HCT116 (cell line): ENCODE measurements at regions not wholly inside any gene's neighbourhood (a gene's known extent, or its start where the extent isn't known, plus 50 kb on each side); places are given as distances from the start of the nearest gene placed in this dataset.

Experiments used
- CBX3 ChIP-seq: IDR thresholded peaks from 2 replicates; pipeline ENCODE4 v1.6.1; 2012; ENCODE audit warnings: low read depth
- CEBPB ChIP-seq: IDR thresholded peaks from 2 replicates; pipeline ENCODE4 v1.6.1; 2012; ENCODE audit warnings: low read depth
- CTCF ChIP-seq, 3 experiments: fragments of 200-600 bp in 1 of 3; sonication (generic) in 1 of 3; IDR thresholded peaks in 2 of 3; conservative IDR thresholded peaks in 1 of 3; 2 replicates each; pipeline ENCODE4 v1.5.1; 2012 to 2017; ENCODE audit warnings: low read depth in 2 of 3, low read length in 2 of 3, antibody characterized with exemption in 1 of 3, borderline replicate concordance in 1 of 3, control low read depth in 1 of 3, mild to moderate bottlenecking in 1 of 3, mixed read lengths in 1 of 3, mixed run types in 1 of 3, moderate library complexity in 1 of 3; ENCODE audit not compliant: insufficient read depth in 1 of 3
- ELF1 ChIP-seq: IDR thresholded peaks from 2 replicates; pipeline ENCODE4 v1.6.1; 2012; ENCODE audit warnings: low read depth, borderline replicate concordance
- EZH2 ChIP-seq: fragments of 200-600 bp; sonication (generic); IDR thresholded peaks from 2 replicates; pipeline ENCODE4 v1.6.1; 2017; ENCODE audit warnings: antibody characterized with exemption, mixed run types
- EZH2phosphoT487 ChIP-seq: fragments of 200-600 bp; IDR thresholded peaks from 2 replicates; pipeline ENCODE4 v1.6.1; 2018; ENCODE audit warnings: antibody characterized with exemption, borderline replicate concordance
- POLR2A ChIP-seq: IDR thresholded peaks from 2 replicates; pipeline ENCODE4 v1.7.0; 2011; ENCODE audit warnings: borderline replicate concordance; ENCODE audit not compliant: insufficient read depth, insufficient read length; ENCODE audit errors: extremely low read depth
- POLR2AphosphoS5 ChIP-seq: IDR thresholded peaks from 2 replicates; pipeline ENCODE4 v1.6.1; 2011; ENCODE audit warnings: mild to moderate bottlenecking, low read depth, low read length, moderate library complexity
- RAD21 ChIP-seq: IDR thresholded peaks from 2 replicates; pipeline ENCODE4 v1.6.1; 2012; ENCODE audit warnings: low read depth, mild to moderate bottlenecking
- REST ChIP-seq: IDR thresholded peaks from 2 replicates; pipeline ENCODE4 v1.6.1; 2012; ENCODE audit warnings: low read depth
- SIN3A ChIP-seq: IDR thresholded peaks from 2 replicates; pipeline ENCODE4 v1.6.1; 2012; ENCODE audit warnings: low read depth
- SRF ChIP-seq: IDR thresholded peaks from 2 replicates; pipeline ENCODE4 v1.6.1; 2012; ENCODE audit warnings: low read depth
- ZNF274 ChIP-seq: fragments of 200-500 bp; sonication (Bioruptor generic); IDR thresholded peaks from 2 replicates; pipeline ENCODE4 v1.6.1; 2014; ENCODE audit warnings: mild to moderate bottlenecking, low read depth, low read length, inconsistent platforms

- TF ChIP-seq CTCF (IDR thresholded peaks at IDR 0.05 in 2 of 3, conservative IDR thresholded peaks at IDR 0.05 in 1 of 3; ENCODE audit: borderline replicate concordance in 1 of 3, insufficient read depth in 1 of 3, low read depth in 2 of 3, low read length in 2 of 3) (no peak), EZH2phosphoT487 (no peak), CEBPB (no peak), REST (no peak), POLR2AphosphoS5 (no peak), SRF (no peak), ELF1 (no peak), CBX3 (no peak), POLR2A (no peak), EZH2 (no peak), RAD21 (no peak), SIN3A (no peak), ZNF274 (no peak)
These were observed 156.3 kb downstream of the POLR1F start for GRCh38 chr7:19552576-19552975.
